ENCODE measurements at regions not wholly inside any gene's neighbourhood (a gene's known extent, or its start where the extent isn't known, plus 50 kb on each side); places are given as distances from the start of the nearest gene placed in this dataset.

DNA sequence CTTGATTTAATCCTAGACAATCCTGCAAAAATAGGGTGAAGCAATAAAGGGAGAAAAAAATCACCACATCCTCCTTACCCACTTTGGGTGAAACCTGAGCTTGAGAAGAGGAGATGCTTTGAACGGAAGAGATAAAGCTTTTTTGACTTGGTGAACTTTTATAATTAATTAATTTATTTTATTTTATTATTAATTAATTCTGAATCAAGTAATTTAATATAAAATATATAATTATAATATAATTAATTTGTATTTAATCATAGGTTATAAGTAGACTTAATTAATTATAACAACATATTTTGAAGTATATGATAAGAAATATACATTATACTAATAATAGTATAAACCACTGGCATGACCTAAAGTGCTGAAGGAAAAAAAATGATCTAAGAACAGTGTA, 2164.8 kb downstream of the LRRC4C start:
- Histone ChIP-seq H3K9me3 (ENCODE audit: insufficient read depth, low read depth, low read length) (peaks cover 9% of the 10 kb centered on the region; the same call in 1 of the 2 replicates), H3K27me3 (ENCODE audit: insufficient read depth, low read length) (no peaks in the 10 kb centered on the region), H3K27ac (ENCODE audit: low read depth, low read length) (no peak overlapping the region), H3K4me3 (ENCODE audit: low read length) (no peak overlapping the region), H3K4me1 (ENCODE audit: insufficient read depth, low read length) (no peaks in the 10 kb centered on the region), H3K9ac (ENCODE audit: low read depth, low read length) (no peak overlapping the region), H3K36me3 (ENCODE audit: insufficient read depth, low read length) (no peaks in the 10 kb centered on the region)
- WGBS = no CpG with 5 or more reads among the region's 1 CpG

DNA sequence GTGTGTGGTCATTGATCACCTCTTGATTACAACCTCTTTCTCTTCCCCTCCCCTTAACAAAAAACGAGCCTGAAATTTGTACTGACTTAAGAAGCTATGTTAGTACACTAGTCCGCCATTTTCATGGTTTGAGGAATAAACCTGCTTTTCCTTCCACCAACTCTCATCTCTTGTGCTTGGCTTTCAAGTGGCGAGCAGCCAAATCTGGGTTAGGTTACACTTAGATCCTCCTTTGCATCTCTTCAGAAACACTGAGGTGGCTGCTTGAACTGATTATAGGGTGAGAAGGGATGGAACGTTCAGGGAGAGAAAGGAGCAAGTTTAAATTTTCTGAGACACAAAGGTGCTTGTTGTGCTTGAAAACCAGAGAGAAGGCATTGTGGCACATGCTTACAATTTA, 2171.4 kb downstream of the LRRC4C start:
- Histone ChIP-seq H3K9ac (ENCODE audit: low read depth, low read length) (no peak overlapping the region), H3K27ac (ENCODE audit: low read depth, low read length) (no peak overlapping the region), H3K27me3 (ENCODE audit: insufficient read depth, low read length) (no peaks in the 10 kb centered on the region), H3K4me3 (ENCODE audit: low read length) (no peak overlapping the region), H3K9me3 (ENCODE audit: insufficient read depth, low read depth, low read length) (peaks cover 14% of the 10 kb centered on the region), H3K36me3 (ENCODE audit: insufficient read depth, low read length) (no peaks in the 10 kb centered on the region), H3K4me1 (ENCODE audit: insufficient read depth, low read length) (no peaks in the 10 kb centered on the region)
- 85% methylated on average over 4 of the region's 4 CpGs for WGBS

- 96% methylated on average over 3 of the region's 3 CpGs for WGBS
- no peak overlapping the region for H3K27ac ChIP-seq (ENCODE audit: low read depth, low read length)
- no peaks in the 10 kb centered on the region for H3K27me3 ChIP-seq (ENCODE audit: insufficient read depth, low read length)
- no peaks in the 10 kb centered on the region for H3K36me3 ChIP-seq (ENCODE audit: insufficient read depth, low read length)
- H3K4me1 ChIP-seq (ENCODE audit: insufficient read depth, low read length) = no peaks in the 10 kb centered on the region
- H3K9ac ChIP-seq (ENCODE audit: low read depth, low read length) = no peak overlapping the region
- H3K4me3 ChIP-seq (ENCODE audit: low read length) = no peak overlapping the region
- no peaks in the 10 kb centered on the region for H3K9me3 ChIP-seq (ENCODE audit: insufficient read depth, low read depth, low read length)
Measured at GRCh38 chr11:39268176-39268690, 2191.2 kb downstream of the LRRC4C start.

- H3K9me3 ChIP-seq (ENCODE audit: insufficient read depth, low read depth, low read length) = peaks cover 17% of the 10 kb centered on the region
- WGBS = 100% methylated on average over 1 of the region's 1 CpG
- H3K9ac ChIP-seq (ENCODE audit: low read depth, low read length) = no peak overlapping the region
- H3K36me3 ChIP-seq (ENCODE audit: insufficient read depth, low read length) = no peaks in the 10 kb centered on the region
- no peak overlapping the region for H3K27ac ChIP-seq (ENCODE audit: low read depth, low read length)
- H3K27me3 ChIP-seq (ENCODE audit: insufficient read depth, low read length) = no peaks in the 10 kb centered on the region
- no peak overlapping the region for H3K4me3 ChIP-seq (ENCODE audit: low read length)
- H3K4me1 ChIP-seq (ENCODE audit: insufficient read depth, low read length) = no peaks in the 10 kb centered on the region
Measured at GRCh38 chr11:39255648-39256047, 2203.8 kb downstream of the LRRC4C start.

DNA sequence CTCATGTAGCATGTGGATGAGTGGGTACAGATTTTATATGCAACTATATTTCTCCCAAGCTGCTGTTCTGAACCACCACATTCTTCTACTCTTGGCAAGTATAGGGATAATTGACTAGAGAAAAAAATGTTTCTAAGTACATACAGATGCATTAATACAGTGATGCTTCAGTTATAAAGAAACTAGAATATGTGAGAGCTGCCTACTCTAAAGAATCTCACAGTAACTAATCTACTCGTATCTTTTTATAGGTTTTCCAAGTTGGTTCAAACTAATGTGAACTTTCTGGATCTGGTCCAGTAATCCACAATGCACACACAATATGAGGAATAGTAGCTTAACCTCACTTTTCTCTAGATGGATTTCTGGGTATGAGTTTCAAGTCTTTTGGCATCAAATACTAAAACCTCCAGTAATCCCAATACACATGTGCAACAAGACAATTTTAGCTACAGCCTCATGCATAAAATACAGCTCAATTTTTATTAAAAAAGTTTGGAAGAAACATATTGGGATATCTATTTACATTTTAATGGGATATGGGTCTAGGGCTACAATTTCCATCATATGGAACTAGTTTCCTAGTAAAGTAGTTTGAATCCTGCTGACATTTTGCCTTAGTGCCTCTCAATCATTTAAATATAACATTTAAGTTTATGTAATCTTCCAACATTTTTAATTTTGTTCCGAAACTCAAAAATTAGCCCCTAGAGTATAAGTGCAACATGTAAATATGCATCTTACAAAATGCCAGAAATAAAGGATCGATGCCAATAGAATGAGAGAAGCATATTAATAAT, 2209.7 kb downstream of the LRRC4C start:
- Histone ChIP-seq H3K9ac (ENCODE audit: low read depth, low read length) (no peak overlapping the region), H3K27me3 (ENCODE audit: insufficient read depth, low read length) (no peaks in the 10 kb centered on the region), H3K9me3 (ENCODE audit: insufficient read depth, low read depth, low read length) (no peaks in the 10 kb centered on the region; the same call in 1 of the 2 replicates), H3K4me3 (ENCODE audit: low read length) (no peak overlapping the region), H3K36me3 (ENCODE audit: insufficient read depth, low read length) (no peaks in the 10 kb centered on the region), H3K4me1 (ENCODE audit: insufficient read depth, low read length) (no peaks in the 10 kb centered on the region), H3K27ac (ENCODE audit: low read depth, low read length) (no peak overlapping the region)
- WGBS = 100% methylated on average over 2 of the region's 3 CpGs

DNA sequence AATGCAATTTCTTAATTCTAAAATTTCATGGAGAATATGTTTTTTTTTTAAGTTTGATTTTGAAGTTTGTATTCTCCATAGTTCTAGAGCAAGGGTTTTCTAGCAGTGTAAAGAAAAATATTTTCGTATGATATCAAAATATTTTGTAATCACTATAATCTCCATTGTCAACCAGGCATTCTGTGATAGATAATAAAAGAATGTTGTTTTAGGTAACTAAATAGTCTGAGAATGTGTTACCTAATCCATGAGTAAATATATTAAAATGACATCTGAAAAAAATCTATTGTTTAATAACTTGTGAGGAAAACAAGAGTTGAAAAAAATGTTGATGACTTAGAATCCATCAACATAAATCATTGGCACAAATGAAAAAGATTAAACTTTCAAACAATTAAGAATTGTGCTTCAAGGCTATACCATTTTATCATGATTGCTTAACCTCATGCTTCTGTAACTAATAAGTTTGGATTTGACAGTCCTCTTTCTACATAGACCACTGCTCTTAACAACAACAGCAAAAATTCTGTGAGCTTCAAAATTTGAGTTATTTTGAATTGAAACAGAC, 2211.8 kb downstream of the LRRC4C start:
- no peak overlapping the region for H3K4me3 ChIP-seq (ENCODE audit: low read length)
- H3K27ac ChIP-seq (ENCODE audit: low read depth, low read length) = no peak overlapping the region
- H3K9me3 ChIP-seq (ENCODE audit: insufficient read depth, low read depth, low read length) = 0 out of 2 replicates have a peak, but pooled peaks cover 2% of the 10 kb centered on the region
- no CpG with 5 or more reads among the region's 1 CpG for WGBS
- no peaks in the 10 kb centered on the region for H3K27me3 ChIP-seq (ENCODE audit: insufficient read depth, low read length)
- no peaks in the 10 kb centered on the region for H3K36me3 ChIP-seq (ENCODE audit: insufficient read depth, low read length)
- no peaks in the 10 kb centered on the region for H3K4me1 ChIP-seq (ENCODE audit: insufficient read depth, low read length)
- no peak overlapping the region for H3K9ac ChIP-seq (ENCODE audit: low read depth, low read length)

GRCh38 chr11:39239553-39239952, 2219.9 kb downstream of the LRRC4C start:
- Histone ChIP-seq H3K9ac (ENCODE audit: low read depth, low read length) (no peak overlapping the region), H3K27ac (ENCODE audit: low read depth, low read length) (no peak overlapping the region), H3K4me3 (ENCODE audit: low read length) (no peak overlapping the region), H3K27me3 (ENCODE audit: insufficient read depth, low read length) (no peaks in the 10 kb centered on the region), H3K36me3 (ENCODE audit: insufficient read depth, low read length) (no peaks in the 10 kb centered on the region), H3K9me3 (ENCODE audit: insufficient read depth, low read depth, low read length) (0 out of 2 replicates have a peak, but pooled peaks cover 2% of the 10 kb centered on the region), H3K4me1 (ENCODE audit: insufficient read depth, low read length) (no peaks in the 10 kb centered on the region)
- WGBS = 97% methylated on average over 2 of the region's 3 CpGs

- no peaks in the 10 kb centered on the region for H3K36me3 ChIP-seq (ENCODE audit: insufficient read depth, low read length)
- H3K4me1 ChIP-seq (ENCODE audit: insufficient read depth, low read length) = no peaks in the 10 kb centered on the region
- H3K9ac ChIP-seq (ENCODE audit: low read depth, low read length) = no peak overlapping the region
- H3K27ac ChIP-seq (ENCODE audit: low read depth, low read length) = no peak overlapping the region
- H3K27me3 ChIP-seq (ENCODE audit: insufficient read depth, low read length) = no peaks in the 10 kb centered on the region
- no CpG with 5 or more reads among the region's 1 CpG for WGBS
- no peak overlapping the region for H3K4me3 ChIP-seq (ENCODE audit: low read length)
- H3K9me3 ChIP-seq (ENCODE audit: insufficient read depth, low read depth, low read length) = no peaks in the 10 kb centered on the region
Measured at GRCh38 chr11:39236916-39237315, 2222.5 kb downstream of the LRRC4C start.

- no peak overlapping the region for H3K4me3 ChIP-seq (ENCODE audit: low read length)
- no peak overlapping the region for H3K9ac ChIP-seq (ENCODE audit: low read depth, low read length)
- H3K27ac ChIP-seq (ENCODE audit: low read depth, low read length) = no peak overlapping the region
- 97% methylated on average over 2 of the region's 3 CpGs for WGBS
- H3K36me3 ChIP-seq (ENCODE audit: insufficient read depth, low read length) = no peaks in the 10 kb centered on the region
- no peaks in the 10 kb centered on the region for H3K27me3 ChIP-seq (ENCODE audit: insufficient read depth, low read length)
- no peaks in the 10 kb centered on the region for H3K9me3 ChIP-seq (ENCODE audit: insufficient read depth, low read depth, low read length)
- no peaks in the 10 kb centered on the region for H3K4me1 ChIP-seq (ENCODE audit: insufficient read depth, low read length)
Measured at GRCh38 chr11:39221550-39222138, 2237.8 kb downstream of the LRRC4C start.

GRCh38 chr11:39220501-39221230, 2238.8 kb downstream of the LRRC4C start:
- no CpG with 5 or more reads among the region's 3 CpGs for WGBS
- Histone ChIP-seq H3K27me3 (ENCODE audit: insufficient read depth, low read length) (no peaks in the 10 kb centered on the region), H3K4me3 (ENCODE audit: low read length) (no peak overlapping the region), H3K9me3 (ENCODE audit: insufficient read depth, low read depth, low read length) (no peaks in the 10 kb centered on the region), H3K36me3 (ENCODE audit: insufficient read depth, low read length) (no peaks in the 10 kb centered on the region), H3K4me1 (ENCODE audit: insufficient read depth, low read length) (no peaks in the 10 kb centered on the region), H3K9ac (ENCODE audit: low read depth, low read length) (no peak overlapping the region), H3K27ac (ENCODE audit: low read depth, low read length) (no peak overlapping the region)

DNA sequence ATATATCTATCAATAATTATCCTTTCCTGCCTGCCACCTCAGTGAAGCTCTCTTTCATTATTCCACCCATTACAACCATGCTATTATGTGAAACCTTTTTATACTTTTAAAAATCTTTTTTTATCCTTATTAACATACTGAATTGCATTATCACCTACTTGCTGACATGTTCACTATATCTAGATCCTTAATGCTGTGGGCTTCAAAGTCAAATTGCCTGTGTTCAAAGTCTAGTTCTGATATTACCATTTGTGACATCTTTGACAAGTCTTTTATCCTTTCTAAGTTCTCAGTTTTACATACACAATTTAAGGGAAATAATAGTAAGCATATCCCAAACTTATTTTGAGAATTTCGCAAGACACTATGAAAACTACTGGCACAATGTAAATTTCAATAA, 2239.4 kb downstream of the LRRC4C start:
- Histone ChIP-seq H3K4me3 (ENCODE audit: low read length) (no peak overlapping the region), H3K27me3 (ENCODE audit: insufficient read depth, low read length) (no peaks in the 10 kb centered on the region), H3K27ac (ENCODE audit: low read depth, low read length) (no peak overlapping the region), H3K9me3 (ENCODE audit: insufficient read depth, low read depth, low read length) (no peaks in the 10 kb centered on the region), H3K36me3 (ENCODE audit: insufficient read depth, low read length) (no peaks in the 10 kb centered on the region), H3K9ac (ENCODE audit: low read depth, low read length) (no peak overlapping the region), H3K4me1 (ENCODE audit: insufficient read depth, low read length) (no peaks in the 10 kb centered on the region)
- no CpG with 5 or more reads among the region's 1 CpG for WGBS
